LNCaP clone FGC (cell line): ENCODE measurements at regions not wholly inside any gene's neighbourhood (a gene's known extent, or its start where the extent isn't known, plus 50 kb on each side); places are given as distances from the start of the nearest gene placed in this dataset.

Experiments used
- DNase-seq: peaks from one replicate; pipeline ENCODE4 v3.0.0-alpha.2; 2011; ENCODE audit warnings: low read depth
- H3K4me3 ChIP-seq: 2 replicates; pipeline ENCODE4 v1.5.1; 2011; ENCODE audit warnings: mild to moderate bottlenecking, low read depth, low read length, control low read depth
- CTCF ChIP-seq: IDR thresholded peaks from 2 replicates; pipeline ENCODE4 v1.5.1; 2012; ENCODE audit warnings: mild to moderate bottlenecking; ENCODE audit not compliant: control insufficient read depth, insufficient read depth; ENCODE audit errors: extremely low read depth

- TF ChIP-seq CTCF = no peak
- no peak overlapping the region for H3K4me3 ChIP-seq
- DNase-seq = no peak
Observed at GRCh38 chr20:63098195-63098810, 91.5 kb upstream of the BHLHE23 start.

- H3K4me3 ChIP-seq = no peak overlapping the region
- DNase-seq = no peak
- TF ChIP-seq CTCF = no peak
Observed at GRCh38 chr20:63097336-63097831, 90.6 kb upstream of the BHLHE23 start.

- DNase-seq = no peak
- H3K4me3 ChIP-seq = no peak overlapping the region
- no peak for TF ChIP-seq CTCF
Observed at GRCh38 chr20:63096681-63097335, 90.0 kb upstream of the BHLHE23 start.

- no peak for TF ChIP-seq CTCF
- H3K4me3 ChIP-seq = no peak overlapping the region
- no peak for DNase-seq
Observed at GRCh38 chr20:63095718-63096654, 89.2 kb upstream of the BHLHE23 start.

GRCh38 chr20:63094767-63095499 is 88.2 kb upstream of the BHLHE23 start:
- no peak overlapping the region for H3K4me3 ChIP-seq
- DNase-seq = no peak
- no peak for TF ChIP-seq CTCF

GRCh38 chr20:63093966-63094766 is 87.4 kb upstream of the BHLHE23 start:
- no peak for TF ChIP-seq CTCF
- no peak for DNase-seq
- no peak overlapping the region for H3K4me3 ChIP-seq
